Spleen (tissue), 7 donors: ENCODE measurements at regions not wholly inside any gene's neighbourhood (a gene's known extent, or its start where the extent isn't known, plus 50 kb on each side); places are given as distances from the start of the nearest gene placed in this dataset.

Experiments
- POLR2A ChIP-seq, 3 donors: fragments of 450-650 bp; IDR thresholded peaks; one replicate each; pipeline ENCODE4 v1.5.1; 2017; ENCODE audit warnings: antibody characterized with exemption in 3 of 3, mild to moderate bottlenecking in 1 of 3
- POLR2AphosphoS5 ChIP-seq, 3 donors: sonication (generic); formaldehyde crosslinking; IDR thresholded peaks; one replicate each; pipeline ENCODE4 v1.5.1; 2017; ENCODE audit warnings: antibody characterized with exemption in 3 of 3
- TF ChIP-seq, protein P1 (sequence below), 11 experiments: fragments of 200-600 bp in 7 of 11; fragments of 450-650 bp in 4 of 11; sonication (generic) in 4 of 11; IDR thresholded peaks in 8 of 11; conservative IDR thresholded peaks in 3 of 11; 1 replicate in 7 of 11; 2 replicates in 4 of 11; pipeline versions ENCODE4 v1.4.0 to v1.8.0; 2016 to 2021; ENCODE audit warnings: antibody characterized with exemption in 11 of 11, inconsistent platforms in 4 of 11, mild to moderate bottlenecking in 1 of 11
- donor health status: DM: no; HTN: no; CAD: no; lungs with moderate emphysema.
- donor health status: DM: no; HTN: no; CAD: no.
- donor health status: DM: no; HTN: no; CAD: no.

DNA sequence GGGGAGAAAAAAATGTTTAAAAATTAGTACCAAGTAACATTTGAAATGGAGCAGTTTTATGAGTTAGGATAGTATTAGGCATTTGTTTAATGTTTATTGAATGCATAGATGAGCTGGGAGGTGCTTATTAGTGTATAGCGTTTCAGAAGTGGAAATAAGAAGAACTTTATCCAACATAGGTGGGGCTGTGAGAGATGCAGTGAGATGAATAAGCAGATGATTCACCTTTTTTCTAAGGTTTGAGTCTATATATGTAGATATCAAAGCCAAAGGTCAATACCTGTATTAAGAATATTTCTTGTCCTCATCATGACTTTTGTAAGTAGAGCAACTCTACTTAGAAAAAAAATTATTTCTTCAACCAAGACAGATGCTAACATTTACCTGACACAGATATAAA, 54.6 kb upstream of the POU4F3 start:
- TF ChIP-seq POLR2AphosphoS5 (IDR thresholded peaks at IDR 0.05) (no peak), POLR2A (IDR thresholded peaks at IDR 0.05) (no peak)
- TF ChIP-seq, protein P1, sequence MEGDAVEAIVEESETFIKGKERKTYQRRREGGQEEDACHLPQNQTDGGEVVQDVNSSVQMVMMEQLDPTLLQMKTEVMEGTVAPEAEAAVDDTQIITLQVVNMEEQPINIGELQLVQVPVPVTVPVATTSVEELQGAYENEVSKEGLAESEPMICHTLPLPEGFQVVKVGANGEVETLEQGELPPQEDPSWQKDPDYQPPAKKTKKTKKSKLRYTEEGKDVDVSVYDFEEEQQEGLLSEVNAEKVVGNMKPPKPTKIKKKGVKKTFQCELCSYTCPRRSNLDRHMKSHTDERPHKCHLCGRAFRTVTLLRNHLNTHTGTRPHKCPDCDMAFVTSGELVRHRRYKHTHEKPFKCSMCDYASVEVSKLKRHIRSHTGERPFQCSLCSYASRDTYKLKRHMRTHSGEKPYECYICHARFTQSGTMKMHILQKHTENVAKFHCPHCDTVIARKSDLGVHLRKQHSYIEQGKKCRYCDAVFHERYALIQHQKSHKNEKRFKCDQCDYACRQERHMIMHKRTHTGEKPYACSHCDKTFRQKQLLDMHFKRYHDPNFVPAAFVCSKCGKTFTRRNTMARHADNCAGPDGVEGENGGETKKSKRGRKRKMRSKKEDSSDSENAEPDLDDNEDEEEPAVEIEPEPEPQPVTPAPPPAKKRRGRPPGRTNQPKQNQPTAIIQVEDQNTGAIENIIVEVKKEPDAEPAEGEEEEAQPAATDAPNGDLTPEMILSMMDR (IDR thresholded peaks at IDR 0.05 in 8 of 11, conservative IDR thresholded peaks at IDR 0.05 in 3 of 11) = no peak
